ENCODE measurements at regions not wholly inside any gene's neighbourhood (a gene's known extent, or its start where the extent isn't known, plus 50 kb on each side); places are given as distances from the start of the nearest gene placed in this dataset.

GRCh38 chr1:104726917-104727316 is 977.2 kb downstream of the AMY1C start:
- no peak for DNase-seq

DNA sequence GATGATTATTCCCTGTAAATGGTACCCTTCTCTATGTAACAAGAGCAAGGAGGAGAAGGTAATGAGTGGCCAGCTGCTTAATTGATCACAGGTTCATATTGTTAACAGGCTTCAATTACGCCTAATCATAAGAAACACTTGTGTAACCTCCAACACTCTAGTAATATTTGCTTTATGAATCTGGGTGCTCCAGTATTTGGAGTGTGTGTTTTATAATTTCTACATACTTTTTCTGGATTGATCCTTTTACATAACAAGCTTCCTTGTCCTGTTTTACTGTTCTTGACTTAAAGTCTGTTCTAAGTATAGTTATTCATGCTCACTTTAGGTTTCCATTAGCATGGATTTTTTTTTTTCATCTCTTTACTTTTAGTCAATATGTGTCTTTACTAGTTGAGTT is 984.2 kb downstream of the AMY1C start:
- DNase-seq: no peak

GRCh38 chr1:104745875-104746274 is 996.2 kb downstream of the AMY1C start:
- DNase-seq: no peak

- no peak for DNase-seq
These were observed 997.3 kb downstream of the AMY1C start for GRCh38 chr1:104746994-104747393.

- DNase-seq: no peak
These were observed 1010.3 kb downstream of the AMY1C start for GRCh38 chr1:104760017-104760416.

GRCh38 chr1:104761961-104762570 is 1012.4 kb downstream of the AMY1C start:
- DNase-seq: no peak

DNA sequence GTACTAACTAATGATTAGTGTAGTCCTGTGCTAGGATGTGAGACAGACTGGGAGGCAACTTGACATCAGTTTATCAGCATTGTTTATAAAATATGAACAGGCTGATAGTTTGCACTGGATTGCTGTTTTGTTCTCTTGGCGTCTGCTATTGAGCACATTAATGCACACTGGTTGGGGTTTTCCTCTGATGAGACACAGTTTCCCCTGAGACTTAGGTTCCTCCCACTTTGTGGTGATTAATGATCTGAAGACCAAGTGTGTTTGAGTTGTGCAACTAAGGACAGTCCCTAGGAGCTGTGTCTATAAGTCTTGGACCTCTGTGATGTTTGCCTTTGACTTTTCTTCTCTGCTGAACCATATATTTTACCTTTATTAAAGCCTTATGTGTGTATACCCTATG is 1015.4 kb downstream of the AMY1C start:
- DNase-seq: no peak

- DNase-seq: no peak
These were observed 1018.8 kb downstream of the AMY1C start for GRCh38 chr1:104768466-104768865.

DNA sequence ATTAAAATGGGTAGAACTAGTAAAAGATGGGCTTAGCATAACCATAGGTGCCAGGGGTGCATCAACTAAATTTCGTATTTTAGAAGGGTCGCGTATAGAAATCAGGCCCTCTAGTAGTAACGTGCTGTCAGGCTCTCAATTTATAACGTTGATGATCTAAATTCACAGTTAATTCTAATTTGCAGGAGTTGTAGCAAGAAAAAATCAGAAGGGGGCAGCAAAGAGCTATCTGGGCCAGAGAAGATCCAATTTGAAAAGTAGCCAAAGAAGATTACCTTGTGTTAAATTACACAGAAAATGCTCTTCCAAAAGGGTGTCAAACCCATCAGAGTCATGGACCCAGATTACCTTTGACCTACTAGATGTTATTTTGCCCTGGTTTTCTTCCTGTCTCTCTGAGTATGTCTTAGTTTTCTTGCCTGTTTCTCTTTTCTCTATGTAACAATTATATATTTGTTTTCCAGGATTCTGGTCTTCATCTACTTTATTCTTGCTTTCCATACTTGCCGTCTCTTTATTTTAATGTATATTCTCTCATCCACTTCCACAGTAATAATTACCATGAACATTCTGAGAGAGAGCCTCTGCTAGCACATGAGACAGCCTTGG is 1030.9 kb downstream of the AMY1C start:
- peak; percentile 51 to 86 for DNase-seq

DNA sequence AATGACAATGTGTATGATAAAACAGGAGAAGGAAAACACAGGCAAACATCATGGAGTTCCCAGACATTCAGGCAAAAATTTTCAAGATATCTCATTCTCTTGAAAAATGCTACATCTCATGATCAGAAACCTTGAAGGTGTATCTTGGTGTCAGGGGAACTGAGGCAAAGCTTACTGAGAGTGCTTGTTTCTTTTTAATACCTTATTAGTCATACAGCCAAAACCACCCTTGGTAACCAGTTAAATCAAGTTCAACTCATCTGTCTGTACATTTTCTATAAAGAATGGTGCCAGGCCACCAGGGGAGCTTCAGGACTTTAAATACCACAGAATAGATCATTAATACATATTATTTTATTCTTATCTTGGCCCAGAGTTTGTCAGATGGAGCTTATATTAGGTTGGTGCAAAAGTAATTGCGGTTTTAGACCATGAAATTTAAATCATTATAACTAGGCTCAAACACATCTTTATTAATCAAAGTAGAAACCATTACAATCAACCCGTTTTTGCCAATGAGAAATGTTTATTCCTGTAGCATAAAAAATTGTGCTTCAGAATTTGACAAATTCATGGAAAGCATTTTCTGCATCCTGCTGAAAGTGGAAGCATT is 1036.0 kb downstream of the AMY1C start:
- DNase-seq: no peak

GRCh38 chr1:104787866-104788510 is 1038.3 kb downstream of the AMY1C start:
- DNase-seq: no peak

DNA sequence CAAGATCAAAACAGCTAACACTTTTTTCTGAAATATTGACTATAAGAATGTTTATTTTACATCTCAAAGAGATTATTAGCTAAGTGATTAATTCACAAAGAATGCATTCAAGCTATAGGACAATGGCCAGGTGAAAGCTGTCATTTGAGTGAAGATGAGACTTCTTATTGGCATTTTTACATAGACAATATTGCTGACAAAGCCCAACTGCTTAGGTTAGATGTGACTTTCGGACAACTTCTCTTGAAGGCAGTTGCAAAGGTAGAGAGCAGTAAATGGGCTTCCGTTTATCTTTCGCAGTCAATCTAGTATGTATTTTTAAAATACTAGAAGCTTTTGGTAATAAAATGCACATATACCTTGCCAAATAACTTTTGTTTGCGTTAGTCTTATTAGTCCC is 1041.3 kb downstream of the AMY1C start:
- DNase-seq: no peak

DNA sequence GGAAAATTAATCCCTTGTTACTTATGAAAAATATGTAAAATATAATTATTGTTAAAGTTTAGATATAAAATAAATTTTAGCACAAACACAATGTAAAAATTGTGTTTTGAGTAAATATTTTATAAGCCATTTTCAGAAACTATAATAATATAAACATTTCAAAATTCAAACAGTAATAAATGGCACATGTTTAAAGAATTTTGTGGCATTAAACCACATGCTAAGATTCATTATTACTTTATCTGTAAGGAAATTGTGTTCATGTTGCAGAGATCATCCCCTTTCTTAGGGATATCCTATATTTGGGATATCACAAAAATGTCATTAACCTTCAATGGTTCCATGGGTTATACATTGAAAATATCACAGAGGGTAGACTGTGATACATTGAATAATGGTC is 1044.3 kb downstream of the AMY1C start:
- DNase-seq: no peak

GRCh38 chr1:104795931-104796330 is 1046.2 kb downstream of the AMY1C start:
- DNase-seq: no peak

DNA sequence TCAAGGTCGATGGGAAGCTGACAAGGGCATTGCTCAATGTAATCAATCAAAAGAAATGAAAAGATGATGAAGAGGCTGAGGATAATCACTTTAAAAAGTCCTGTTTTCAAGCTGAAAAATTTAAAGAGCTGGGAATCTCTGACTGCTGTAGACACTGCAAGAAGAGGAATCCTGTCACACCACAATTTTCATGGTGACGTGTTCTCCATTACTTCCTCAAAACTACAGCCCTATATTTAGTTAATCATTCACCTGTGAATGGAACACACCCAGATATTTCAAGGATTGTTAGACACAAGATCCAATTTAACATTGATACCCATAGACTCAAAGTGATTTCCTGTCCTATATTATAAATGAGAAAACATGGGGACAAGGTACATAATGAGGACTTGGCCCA is 1048.3 kb downstream of the AMY1C start:
- no peak for DNase-seq

DNA sequence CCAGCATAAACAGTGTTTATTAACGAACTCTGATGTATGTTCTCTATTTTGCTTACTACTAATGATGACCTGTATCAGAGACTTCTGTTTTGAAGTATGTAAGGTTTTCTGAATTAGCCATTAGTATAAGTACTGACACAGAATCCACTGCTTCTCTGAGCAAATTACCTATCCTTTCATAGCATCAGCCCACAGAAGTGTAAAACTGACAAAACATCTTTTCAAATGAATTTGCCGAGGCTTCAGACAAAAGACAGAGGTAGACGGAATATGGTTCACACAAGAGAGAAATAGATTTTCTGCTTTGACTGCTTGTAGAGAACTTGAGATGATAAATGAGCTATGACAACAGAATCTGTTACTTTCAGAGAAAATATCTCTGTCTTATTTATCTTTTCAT is 1051.6 kb downstream of the AMY1C start:
- no peak for DNase-seq

- peak in 1 of 2 experiments; percentile 26 for DNase-seq
These were observed 1054.4 kb downstream of the AMY1C start for GRCh38 chr1:104804147-104804546.

DNA sequence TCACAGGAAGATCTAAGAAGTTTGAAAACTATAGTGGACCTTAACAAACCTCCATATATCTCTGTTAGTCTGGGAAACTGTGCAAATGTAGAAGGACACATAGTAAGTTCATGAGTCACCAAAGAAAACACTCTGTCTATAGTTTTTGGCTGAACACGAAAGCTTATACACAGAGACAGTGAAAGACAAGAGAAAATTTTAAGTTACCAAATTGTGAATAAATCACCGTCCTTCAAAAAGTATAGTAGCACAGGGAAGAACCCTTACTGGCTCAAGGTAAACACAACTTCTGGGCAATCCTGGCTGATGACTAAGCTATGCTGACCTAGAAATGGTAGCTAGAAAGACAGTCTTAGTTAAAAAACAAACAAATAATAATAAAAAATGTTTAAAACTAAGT is 1057.9 kb downstream of the AMY1C start:
- no peak for DNase-seq

DNA sequence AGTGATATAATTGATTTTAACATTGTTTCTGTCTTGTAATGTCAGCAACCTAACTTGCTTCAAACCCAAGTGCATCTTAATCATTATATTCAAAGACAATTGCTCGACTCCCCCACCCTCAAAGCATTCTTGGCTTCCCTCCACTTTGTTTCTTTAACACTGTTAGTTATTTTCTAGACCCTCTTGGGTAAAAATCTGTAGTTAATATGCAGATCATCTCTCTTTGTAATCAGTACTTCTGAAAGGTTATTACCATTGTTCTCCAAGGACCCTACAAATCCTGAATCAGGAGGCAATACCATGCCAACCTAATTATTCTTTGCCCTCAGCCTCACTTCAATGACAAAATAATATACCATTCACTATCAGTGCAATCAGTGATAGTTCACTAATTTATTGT is 1075.7 kb downstream of the AMY1C start:
- no peak for DNase-seq

DNA sequence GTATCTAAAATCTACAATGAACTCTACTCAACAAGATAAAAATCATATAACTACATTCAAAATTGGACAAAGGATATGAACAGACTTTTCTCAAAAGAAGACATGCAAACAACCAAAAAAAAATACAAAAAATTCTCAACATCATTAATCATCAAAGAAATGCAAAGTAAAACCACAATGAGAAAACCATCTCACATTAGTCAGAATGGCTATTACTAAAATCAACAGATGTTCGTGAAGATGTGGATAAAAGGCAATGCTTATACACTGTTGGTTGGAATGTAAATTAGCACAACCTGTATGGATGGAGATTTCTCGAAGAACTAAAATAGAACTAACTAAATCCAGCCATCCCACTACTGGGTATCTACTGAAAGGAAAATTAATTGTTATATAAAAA is 1080.8 kb downstream of the AMY1C start:
- no peak for DNase-seq

DNA sequence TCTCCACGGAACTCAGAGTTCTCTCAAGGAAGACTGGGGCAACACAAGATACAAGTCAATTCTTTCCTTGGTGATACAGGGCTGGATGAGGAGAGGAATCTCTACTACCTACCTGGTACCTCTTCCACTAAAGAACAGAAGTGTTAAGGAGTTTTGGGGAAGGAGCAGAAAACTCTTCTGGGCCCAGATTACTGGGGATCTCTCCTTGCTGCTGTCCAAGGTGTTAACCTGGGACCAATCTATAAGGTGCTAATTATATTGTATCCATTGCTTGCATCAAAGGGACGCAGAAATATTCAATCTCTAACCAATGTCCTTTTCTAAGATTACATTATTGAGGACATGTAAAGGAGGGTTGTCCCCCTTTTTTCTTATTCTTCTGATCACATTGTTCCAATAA is 1102.5 kb downstream of the AMY1C start:
- DNase-seq: no peak

- no peak for DNase-seq
These were observed 1103.6 kb downstream of the AMY1C start for GRCh38 chr1:104853276-104853675.

GRCh38 chr1:104854529-104854928 is 1104.8 kb downstream of the AMY1C start:
- DNase-seq: no peak

DNA sequence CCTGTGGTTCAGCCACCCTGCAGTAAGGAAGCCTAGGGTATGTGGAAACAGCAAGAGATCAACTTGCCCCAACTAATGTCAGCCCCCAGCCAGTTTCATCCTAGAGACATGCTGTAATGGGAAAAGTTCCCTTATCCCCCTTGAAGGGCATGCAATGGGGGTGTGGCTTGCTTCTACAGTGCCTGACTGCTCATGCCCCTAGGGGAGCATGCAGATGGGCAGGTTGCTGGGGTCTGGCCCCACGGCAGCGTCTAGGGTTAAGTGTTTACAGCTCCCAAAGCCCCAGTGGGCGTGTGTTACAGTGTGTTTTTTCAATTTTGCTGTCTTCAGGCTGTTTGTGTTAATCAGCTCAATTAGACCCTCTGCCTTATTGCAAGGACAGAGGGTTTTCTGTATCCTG is 1105.9 kb downstream of the AMY1C start:
- DNase-seq: no peak

Measured in NCI-H446 (cell line).